HG02610 (cell line): ENCODE measurements at regions not wholly inside any gene's neighbourhood (a gene's known extent, or its start where the extent isn't known, plus 50 kb on each side); places are given as distances from the start of the nearest gene placed in this dataset.
"Not testable (repeated sequence)": the region's sequence is repeated elsewhere in the genome, so short reads cannot be mapped to it uniquely, and the experiment has no call there.

Experiments used
- ATAC-seq: cut with Tn5 transposase; IDR thresholded peaks from one replicate; pipeline ENCODE4 v1.9.1; 2021; ENCODE audit warnings: mild to moderate bottlenecking, moderate library complexity; ENCODE audit not compliant: unreplicated experiment

DNA sequence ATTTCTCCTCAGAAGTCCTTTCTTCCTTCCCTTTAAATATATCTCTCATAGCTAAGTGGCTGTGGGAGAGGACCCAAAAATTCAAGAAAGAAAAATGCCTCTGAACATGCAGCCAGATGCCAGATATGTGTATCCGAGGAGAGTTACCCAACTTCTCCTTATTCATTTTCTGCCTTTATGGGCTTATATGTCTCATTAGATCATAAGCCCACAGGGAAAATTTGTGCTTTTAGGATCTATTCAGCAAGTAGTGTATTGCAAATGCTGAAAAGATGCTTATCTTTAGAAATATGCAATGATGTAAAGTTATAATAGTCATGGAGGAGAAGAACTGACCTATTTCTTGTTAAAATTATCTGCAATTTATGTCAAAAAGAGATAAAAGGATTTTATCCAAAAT, 371.8 kb upstream of the NOCT start:
- no peak for ATAC-seq

DNA sequence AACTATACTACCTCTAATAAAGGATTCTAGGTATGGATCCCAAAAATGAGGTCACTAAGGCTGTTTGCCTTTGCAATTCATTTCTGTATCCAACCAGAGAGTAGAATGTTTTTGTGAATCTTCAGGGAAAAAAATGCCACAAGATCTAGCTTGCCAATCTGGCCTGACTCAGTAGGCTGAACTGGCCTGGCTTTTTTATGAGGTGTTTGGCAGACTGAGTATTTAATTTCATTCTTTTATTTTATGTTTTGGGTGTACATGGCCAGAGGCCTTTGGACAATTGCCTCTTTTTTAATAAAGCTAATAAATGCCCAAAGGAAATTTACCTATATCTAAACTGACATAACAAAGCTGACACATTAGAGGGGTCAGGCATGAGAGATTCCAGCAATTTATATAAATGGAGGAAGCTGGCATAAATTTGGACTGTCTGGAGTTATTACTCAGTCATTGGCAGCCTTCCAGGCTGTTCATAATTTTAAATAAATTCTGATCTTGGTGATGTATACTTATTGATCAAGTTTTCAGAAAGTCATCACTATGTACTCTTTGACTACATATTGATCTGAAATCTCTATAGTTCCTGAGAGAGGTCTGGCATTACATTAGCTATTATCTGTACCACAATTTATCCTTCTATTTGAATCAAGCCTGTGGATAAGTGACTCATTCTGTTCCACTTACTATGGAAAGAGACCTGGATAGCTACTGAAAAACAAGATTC, 376.4 kb upstream of the NOCT start:
- no peak for ATAC-seq

DNA sequence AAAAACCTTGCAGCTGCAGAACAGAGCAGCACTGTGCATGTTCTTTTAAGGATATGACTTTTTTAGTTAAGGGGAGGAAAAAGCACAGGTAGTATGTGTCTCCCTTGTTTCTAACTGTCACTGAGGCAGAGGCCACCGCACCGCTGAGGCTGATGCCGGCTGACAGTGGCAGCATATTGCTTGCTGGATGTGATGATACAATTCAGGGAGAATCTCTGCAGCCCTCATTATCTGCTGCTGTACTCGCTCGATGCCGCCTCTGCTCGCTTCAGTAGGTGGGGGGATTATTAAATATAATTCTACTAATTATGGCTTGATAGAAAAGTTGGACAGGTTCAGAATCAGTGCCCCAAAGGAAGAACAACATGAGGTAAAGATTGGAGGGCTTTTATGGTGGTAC, 378.8 kb upstream of the NOCT start:
- no peak for ATAC-seq

DNA sequence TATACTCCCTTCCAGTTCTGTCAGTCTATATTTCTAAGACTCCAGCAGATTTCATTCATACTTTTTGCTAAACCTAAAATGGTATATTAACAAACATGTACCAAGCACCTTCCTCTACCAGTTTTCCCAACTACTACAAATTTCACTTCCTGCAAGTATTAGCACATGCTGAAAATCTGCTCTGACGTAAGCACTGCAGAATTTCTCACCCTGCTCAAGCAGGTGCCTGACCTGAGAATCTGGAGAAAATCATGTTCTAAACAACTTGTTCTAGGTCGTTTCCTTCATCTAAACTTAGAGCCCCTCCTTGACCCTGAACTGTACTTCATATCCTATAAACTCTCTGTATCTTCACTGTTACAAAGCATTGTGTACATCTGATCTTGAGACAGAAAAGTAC, 380.7 kb upstream of the NOCT start:
- ATAC-seq, result no peak

DNA sequence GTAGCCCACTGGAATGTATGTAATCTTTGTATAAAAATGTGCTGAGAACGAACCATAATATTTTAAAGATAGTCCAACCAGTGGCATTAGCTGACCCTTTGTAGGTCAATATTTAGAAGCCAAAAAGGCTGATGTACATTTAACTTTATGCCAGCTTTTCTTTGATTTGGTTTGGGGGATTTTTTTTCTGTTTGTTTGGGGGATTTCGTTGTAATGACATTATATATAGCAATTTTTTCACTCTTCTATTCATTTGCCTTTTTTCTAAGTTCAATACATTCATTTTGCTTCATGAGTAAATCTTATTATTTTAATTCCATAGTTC, 382.0 kb upstream of the NOCT start:
- ATAC-seq, result no peak

DNA sequence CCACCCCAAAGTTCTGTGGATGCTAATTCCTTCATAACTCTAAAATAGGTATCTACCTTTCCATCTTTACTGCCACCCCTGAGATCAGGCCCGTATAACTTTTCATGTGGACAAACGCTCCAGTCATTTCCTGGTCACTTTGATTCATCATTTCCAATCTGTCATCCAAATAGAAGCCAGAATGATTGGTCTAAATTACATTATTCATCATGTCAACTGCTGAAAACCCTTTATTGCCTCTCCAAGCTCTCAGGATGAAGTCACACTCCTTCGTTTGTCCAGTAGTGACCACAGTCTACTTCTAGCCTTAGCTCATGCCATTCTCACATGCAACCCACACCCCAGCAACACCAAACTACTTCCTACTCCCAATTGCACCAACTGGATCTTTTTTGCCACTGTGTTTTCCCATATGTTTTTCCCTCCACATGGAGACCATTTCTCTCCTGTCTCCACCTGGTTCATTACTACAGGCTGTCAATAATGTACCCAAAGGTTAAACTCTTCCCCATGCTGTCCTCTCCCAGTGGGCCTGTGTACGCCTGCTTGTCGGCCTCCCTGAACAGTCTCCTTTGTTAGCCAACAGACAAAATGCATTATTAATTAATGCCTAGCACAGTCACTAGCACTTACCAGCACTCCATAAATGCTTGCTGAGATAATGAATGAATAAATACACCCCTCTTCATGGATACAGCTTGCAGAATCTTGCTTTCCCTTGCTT, 382.6 kb upstream of the NOCT start:
- no peak for ATAC-seq

DNA sequence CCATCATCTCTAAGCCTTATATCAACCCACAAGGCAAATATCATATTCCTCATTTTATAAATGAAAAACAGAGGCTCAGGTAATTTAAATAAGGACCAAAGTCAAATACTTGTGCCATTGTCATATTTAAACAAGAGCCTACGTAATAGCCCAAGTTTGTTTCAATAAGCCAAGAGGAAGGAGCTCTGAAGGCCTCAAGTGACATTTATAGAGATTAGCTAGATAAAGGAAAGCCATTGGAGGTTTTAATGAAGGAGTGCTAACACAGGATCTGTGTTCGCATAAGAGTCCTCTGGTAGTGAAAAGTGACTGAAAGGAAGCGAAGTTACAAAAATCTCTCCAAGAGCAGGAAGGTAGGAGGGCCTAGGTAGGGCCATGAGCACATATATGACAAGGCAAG, 384.9 kb upstream of the NOCT start:
- ATAC-seq, result no peak

DNA sequence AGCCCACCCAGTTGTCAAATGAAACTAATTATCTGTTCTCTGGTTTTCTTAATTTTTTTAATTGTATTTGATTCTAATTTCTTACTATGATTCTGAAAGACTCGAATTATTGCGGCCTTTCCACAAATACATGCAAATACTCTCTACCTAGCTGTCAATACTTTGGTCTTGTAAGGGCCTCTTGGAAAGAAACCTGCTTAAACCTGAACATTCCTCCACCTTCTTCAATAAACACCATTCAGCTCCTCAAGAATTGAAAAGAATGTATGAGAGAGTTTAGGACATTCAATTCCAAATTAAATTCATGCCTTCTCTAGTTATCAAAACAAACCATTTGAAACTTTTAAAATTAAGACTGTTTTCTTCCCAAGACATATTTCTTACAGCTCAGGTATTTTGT, 385.9 kb upstream of the NOCT start:
- ATAC-seq, result no peak

DNA sequence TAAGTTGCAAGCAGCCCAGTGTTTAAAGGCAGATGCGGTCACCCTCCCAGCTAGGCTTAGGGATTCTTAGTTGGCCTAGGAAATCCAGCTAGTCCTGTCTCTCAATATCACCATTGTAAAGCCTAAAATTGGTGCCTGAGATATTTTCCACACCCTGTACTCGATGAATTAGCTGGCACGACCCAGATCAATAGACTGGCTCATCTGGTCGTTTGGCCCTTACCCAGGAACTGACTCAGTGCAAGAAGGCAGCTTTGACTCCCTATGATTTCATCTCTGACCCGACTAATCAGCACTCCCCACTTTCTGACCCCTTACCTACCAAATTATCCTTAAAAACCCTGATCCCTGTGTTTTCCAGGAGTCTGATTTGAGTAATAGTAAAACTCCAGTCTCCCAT, 384.9 kb upstream of the SLC7A11 start:
- no peak for ATAC-seq

DNA sequence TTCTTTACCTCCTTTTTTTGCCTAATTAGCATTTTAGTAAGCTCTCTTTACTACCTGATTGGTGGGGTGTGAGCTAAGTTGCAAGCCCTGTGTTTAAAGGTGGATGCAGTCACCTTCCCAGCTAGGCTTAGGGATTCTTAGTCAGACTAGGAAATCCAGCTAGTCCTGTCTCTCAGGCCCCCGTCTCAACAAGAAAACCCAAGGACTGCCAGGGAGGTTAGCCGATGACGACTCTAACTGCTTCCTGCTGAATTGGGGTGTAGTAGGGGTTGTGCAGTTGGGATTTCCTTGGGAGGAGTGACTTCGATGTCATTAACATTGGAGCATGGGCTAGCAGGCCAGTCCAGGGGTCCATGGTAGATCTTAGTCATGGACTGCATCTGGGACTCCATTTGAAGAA, 380.2 kb upstream of the SLC7A11 start:
- not testable (repeated sequence) for ATAC-seq

DNA sequence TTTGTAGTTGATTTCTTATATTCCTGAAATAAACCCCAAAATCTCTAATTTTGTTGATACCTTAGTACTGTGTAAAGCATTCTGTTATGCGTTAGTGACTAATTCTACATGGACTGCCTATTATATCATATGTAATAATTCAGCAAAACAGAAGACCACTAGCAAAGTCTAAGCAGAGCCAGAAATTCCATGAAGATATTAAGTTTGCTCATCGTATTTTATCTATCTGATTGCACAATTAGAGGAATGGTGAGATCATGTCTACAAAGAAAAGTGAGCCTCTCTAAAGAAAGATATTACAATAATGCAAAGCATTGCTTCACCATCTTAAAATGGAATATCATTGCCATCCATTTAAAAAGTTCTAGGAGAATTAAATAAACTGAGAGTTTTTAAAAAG, 374.6 kb upstream of the SLC7A11 start:
- ATAC-seq, result no peak

DNA sequence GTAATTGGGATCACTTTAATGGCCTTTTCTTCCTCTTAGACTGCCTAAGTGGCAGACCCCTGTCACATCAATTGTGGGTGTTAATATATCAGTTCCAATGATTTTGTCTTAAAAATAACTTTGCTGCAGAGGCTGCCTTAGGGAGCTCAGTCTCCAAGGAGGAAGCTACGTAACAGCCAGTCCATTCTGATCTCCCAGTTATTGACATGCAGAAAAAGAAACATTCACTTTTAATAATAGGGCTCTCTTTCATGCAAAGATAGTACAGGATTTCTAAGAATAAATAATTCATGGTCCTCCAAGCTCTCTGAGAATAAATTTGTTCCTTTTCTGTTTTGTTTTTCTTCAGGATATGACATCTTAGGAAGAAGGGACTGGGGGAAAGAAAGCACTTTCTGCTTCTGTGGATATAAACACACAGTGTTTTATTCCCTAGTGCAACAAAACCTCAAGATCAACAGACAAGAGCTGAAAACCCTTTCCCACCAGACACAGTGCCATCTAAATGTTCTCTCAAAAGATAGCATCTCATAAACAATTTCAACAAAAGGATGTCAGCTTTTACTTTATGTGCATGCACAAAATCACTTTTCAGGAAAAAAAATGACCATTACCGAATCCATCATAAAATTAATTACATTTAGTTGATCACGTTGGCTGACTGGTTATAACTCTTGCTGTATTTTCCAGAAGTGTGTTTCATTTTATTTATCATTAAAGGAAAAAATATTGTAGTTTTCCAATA, 372.4 kb upstream of the SLC7A11 start:
- no peak for ATAC-seq

DNA sequence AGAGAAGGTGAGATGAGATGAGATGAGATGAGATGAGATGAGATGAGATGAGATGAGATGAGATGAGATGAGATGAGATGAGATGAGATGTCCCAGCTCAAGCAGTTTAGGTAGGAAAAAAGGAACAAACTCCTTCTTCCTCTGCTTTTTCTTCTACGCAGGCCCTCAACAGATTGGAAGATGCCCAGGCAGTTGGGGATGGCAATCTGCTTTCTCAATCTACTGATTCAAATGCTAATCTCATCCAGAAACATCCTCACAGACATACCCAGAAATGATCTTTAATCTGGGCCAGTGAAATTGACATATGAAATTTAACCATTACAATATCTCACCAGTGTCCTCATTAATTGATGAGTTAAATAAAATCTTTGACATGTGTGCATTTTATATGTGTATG, 370.3 kb upstream of the SLC7A11 start:
- ATAC-seq, result no peak

DNA sequence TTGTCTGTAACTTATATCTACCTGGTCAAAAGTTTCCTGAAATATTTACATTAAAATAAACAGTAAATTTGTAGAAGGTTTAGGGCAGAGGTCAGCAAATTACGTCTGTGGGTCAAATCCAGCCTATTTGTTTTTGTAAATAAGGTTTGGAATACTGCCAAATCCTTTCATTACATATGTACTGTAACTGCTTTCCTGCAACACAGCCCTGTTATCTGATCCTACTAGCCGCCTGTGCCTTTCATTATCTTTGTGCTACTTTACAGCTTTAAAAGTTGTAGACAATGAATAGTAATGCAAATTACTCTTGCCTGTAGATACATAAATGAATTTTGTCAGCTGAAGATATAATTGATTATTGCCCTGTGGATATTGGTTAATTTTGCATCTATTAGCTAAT, 369.6 kb upstream of the SLC7A11 start:
- ATAC-seq, result no peak

DNA sequence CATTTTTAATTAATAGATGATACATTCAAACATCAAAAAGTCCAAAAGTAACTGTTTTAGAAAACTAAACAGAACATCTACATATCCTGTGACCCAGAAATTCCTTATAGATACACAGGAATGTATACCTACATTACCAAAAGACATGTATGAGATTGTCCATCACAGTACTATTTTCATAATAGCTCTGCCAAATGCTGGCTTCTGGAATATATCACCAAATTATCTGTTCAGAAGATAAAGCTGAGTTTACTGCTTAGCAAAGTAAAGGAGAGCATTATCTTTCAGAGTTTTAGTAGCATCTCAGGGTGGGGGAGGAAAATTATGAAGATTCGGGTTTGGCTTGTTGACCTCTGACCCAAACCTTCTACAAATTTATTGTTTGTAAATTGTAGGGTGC, 368.9 kb upstream of the SLC7A11 start:
- no peak for ATAC-seq

DNA sequence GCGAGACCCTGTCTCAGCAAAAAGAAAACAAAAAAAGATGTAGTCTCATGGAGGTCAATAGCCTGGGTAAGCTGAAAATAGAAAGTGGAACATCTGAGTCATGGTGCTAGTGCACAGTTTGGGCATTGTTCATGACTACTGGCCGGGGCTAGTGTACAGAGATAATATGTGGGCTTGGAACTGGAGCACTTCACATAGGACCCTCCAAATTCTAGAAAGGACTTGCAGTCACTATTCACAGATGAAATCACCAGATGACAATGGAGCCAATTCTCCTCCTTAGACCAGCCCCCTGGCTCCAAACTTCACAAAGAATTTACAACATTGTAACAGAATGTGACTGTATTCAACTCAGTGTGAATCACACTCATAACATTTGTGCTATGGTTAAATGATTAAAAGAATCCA, 367.8 kb upstream of the SLC7A11 start:
- ATAC-seq, result no peak

DNA sequence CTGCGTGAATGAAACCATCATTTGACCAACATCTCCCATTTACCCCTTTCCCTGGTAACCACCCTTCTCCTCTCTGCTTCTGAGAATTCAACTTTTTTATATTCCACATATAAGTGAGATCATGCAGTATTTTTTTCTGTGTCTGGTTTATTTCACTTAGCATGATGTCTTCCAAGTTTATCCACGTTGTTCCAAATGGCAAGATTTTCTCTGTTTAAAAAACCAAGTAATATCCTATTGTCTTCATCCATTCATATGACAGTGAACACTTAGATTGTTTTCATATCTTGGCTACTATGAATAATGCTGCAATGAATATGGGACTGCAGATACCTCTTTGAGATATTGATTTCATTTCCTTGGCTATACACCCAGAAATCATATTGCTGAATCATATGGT, 362.4 kb upstream of the SLC7A11 start:
- no peak for ATAC-seq

DNA sequence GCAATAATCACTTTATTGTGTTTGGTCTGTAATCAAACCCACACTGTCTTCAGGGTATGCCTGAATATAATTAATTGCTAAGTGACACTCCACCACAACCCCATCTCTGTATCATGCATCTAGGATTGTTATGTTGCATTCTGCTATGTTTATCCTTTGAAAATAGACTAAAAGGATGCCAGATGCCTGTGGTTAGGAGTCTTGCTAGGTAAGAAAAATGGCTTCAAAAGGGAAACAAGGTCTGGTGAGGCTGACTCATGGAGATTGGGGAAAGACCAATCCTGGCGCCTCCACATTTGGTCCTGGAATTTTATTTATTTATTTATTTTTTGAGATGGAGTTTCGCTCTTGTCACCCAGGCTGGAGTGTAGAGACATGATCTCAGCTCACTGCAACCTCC, 360.5 kb upstream of the SLC7A11 start:
- ATAC-seq, result no peak

DNA sequence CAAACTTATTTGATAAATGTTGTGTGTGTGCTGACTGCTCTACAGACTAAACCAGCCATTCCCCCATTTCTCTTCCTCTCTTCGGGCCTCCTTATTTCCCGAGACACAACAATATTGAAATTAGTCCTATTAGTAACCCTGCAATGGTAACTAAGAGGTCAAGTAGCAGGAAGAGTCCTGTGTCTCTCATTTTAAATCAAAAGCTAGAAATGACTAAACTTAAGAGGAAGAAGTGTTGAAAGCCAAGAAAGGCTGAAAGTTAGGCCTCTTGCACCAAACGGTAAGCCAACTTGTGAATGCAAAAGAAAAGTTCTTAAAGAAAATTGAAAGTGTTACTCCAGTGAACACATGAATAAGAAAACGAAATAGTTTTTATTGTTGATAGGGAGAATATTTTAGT, 357.8 kb upstream of the SLC7A11 start:
- ATAC-seq, result no peak

DNA sequence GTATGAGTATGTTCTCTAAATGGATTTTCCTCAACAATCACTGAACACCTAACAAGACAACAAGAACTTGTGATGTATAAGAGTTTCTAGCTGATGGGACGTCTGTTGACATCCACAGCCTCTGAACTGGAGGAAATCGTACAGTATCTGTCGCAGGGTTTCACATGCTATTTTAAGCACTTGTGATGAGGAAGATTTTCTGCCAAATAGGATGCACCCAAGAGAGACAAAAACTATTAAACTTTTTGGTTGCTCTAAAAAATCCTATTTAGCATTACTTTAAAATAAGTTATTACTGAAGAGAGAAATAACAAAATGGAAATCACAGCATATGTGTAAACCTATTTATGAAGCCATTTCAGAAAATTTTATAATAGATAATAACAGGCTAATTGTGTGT, 356.1 kb upstream of the SLC7A11 start:
- no peak for ATAC-seq

DNA sequence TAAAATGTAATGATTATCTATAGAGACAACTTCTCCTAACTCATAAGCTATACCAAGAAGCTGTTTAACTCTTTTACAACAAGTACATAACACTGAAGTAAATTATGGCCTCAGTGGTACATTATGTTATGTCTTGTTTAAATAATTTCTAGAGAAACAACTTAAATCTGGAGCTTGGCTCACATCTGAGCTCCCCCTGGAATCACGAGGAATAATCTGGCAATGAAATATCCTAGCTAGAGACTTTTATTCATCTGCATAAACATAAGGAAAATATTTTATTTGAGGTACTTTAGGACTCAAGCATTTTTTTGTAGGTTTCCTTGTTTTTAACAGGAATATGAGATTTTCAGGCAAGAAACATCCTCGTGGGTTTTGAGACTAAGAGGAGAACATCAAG, 354.7 kb upstream of the SLC7A11 start:
- ATAC-seq, result no peak

DNA sequence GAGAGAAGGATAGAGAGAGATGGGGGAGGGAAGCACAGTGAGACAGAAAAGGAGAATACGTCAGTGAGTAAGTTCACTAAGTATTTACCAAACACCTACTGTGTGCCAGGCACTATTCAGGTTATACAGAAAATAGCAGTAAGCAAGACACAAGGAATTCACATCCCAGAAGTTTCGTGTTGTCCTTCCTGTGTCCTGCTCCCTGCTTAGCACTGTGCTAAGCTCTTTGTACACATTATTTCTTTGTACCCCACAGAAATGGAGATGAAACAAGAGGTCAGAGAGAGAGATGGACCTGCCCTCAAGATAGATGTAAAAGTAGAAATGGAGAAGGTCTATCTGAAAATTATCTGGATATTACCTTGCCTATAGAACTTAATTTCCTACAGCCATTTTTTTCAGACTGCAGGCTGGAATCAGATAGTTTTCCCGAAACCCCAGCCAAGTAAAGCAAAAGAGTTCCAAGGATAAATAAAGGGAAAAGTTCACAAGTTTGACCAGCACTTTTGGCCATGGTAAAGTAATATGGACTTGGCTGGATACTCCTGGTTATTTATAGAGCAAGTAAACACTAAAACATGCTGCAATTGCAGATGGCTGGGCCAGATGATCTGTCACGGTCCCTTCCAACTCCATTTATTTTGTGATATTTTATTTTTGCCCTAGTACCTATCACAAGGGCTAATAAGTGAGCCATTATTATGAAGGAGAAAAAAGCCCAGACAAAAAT, 353.7 kb upstream of the SLC7A11 start:
- no peak for ATAC-seq
